Progenitor cell of endocrine pancreas (in vitro differentiated cells): ENCODE measurements at regions not wholly inside any gene's neighbourhood (a gene's known extent, or its start where the extent isn't known, plus 50 kb on each side); places are given as distances from the start of the nearest gene placed in this dataset.
A peak's percentile ranks its signal among the peaks of the same experiment; 100 is the strongest.

Experiments used
- DNase-seq: peaks from one replicate; pipeline ENCODE4 v3.0.0; 2021; ENCODE audit warnings: low spot score; ENCODE audit not compliant: unreplicated experiment
- H3K27ac Mint-ChIP-seq: 2 replicates; pipeline ENCODE4 v1.8.0; 2021; ENCODE audit warnings: mild to moderate bottlenecking, moderate library complexity, mixed read lengths
- H3K27me3 Mint-ChIP-seq: 2 replicates; pipeline ENCODE4 v1.8.0; 2021; ENCODE audit warnings: mixed read lengths
- H3K36me3 Mint-ChIP-seq: 2 replicates; pipeline ENCODE4 v1.8.0; 2022; ENCODE audit warnings: mixed read lengths; ENCODE audit not compliant: insufficient read depth
- H3K4me1 Mint-ChIP-seq: 2 replicates; pipeline ENCODE4 v1.8.0; 2021; ENCODE audit warnings: low read depth, mixed read lengths
- H3K4me3 Mint-ChIP-seq: 2 replicates; pipeline ENCODE4 v1.8.0; 2021; ENCODE audit warnings: low read depth, mild to moderate bottlenecking, moderate library complexity, mixed read lengths
- H3K9me3 Mint-ChIP-seq: 2 replicates; pipeline ENCODE4 v1.8.0; 2021; ENCODE audit warnings: low read depth, mixed read lengths
- CTCF ChIP-seq: fragments of 200-600 bp; sonication (generic); IDR thresholded peaks from one replicate; pipeline ENCODE4 v1.5.0; 2021; ENCODE audit warnings: antibody characterized with exemption, mild to moderate bottlenecking; ENCODE audit not compliant: unreplicated experiment

GRCh38 chr16:5982979-5983378 is 885.4 kb upstream of the EEF2KMT start:
- Mint-ChIP-seq H3K4me1 (peaks cover 14% of the 10 kb centered on the region), H3K27me3 (peaks cover 31% of the 10 kb centered on the region), H3K4me3 (no peak overlapping the region), H3K9me3 (no peaks in the 10 kb centered on the region), H3K27ac (no peak overlapping the region), H3K36me3 (no peaks in the 10 kb centered on the region)
- TF ChIP-seq CTCF, result no peak
- no peak for DNase-seq

GRCh38 chr16:5979905-5980550 is 882.4 kb upstream of the EEF2KMT start:
- no peak for DNase-seq
- peaks cover 31% of the 10 kb centered on the region for H3K27me3 Mint-ChIP-seq
- H3K4me1 Mint-ChIP-seq, result peaks cover 17% of the 10 kb centered on the region
- no peak for TF ChIP-seq CTCF
- no peak overlapping the region for H3K4me3 Mint-ChIP-seq
- H3K36me3 Mint-ChIP-seq, result no peaks in the 10 kb centered on the region
- H3K27ac Mint-ChIP-seq, result peak overlapping the region; percentile 57
- no peaks in the 10 kb centered on the region for H3K9me3 Mint-ChIP-seq

- DNase-seq, result no peak
- H3K27ac Mint-ChIP-seq, result peak overlapping the region; percentile 49
- H3K36me3 Mint-ChIP-seq, result no peaks in the 10 kb centered on the region
- no peak for TF ChIP-seq CTCF
- H3K4me1 Mint-ChIP-seq, result peaks cover 14% of the 10 kb centered on the region
- H3K4me3 Mint-ChIP-seq, result no peak overlapping the region
- H3K9me3 Mint-ChIP-seq, result no peaks in the 10 kb centered on the region
- peaks cover 13% of the 10 kb centered on the region for H3K27me3 Mint-ChIP-seq
Observed at GRCh38 chr16:5977329-5977728, 879.7 kb upstream of the EEF2KMT start.

GRCh38 chr16:5972747-5973146 is 875.2 kb upstream of the EEF2KMT start:
- Mint-ChIP-seq H3K4me3 (no peak overlapping the region), H3K4me1 (peaks cover 3% of the 10 kb centered on the region), H3K9me3 (peaks cover 7% of the 10 kb centered on the region), H3K36me3 (no peaks in the 10 kb centered on the region), H3K27me3 (no peaks in the 10 kb centered on the region), H3K27ac (no peak overlapping the region)
- TF ChIP-seq CTCF, result no peak
- DNase-seq, result no peak

- Mint-ChIP-seq H3K9me3 (peaks cover 7% of the 10 kb centered on the region), H3K27ac (no peak overlapping the region), H3K4me3 (no peak overlapping the region), H3K4me1 (no peaks in the 10 kb centered on the region), H3K27me3 (no peaks in the 10 kb centered on the region), H3K36me3 (no peaks in the 10 kb centered on the region)
- no peak for TF ChIP-seq CTCF
- no peak for DNase-seq
Observed at GRCh38 chr16:5971924-5972323, 874.3 kb upstream of the EEF2KMT start.
